ENCODE measurements at regions not wholly inside any gene's neighbourhood (a gene's known extent, or its start where the extent isn't known, plus 50 kb on each side); places are given as distances from the start of the nearest gene placed in this dataset.

DNA sequence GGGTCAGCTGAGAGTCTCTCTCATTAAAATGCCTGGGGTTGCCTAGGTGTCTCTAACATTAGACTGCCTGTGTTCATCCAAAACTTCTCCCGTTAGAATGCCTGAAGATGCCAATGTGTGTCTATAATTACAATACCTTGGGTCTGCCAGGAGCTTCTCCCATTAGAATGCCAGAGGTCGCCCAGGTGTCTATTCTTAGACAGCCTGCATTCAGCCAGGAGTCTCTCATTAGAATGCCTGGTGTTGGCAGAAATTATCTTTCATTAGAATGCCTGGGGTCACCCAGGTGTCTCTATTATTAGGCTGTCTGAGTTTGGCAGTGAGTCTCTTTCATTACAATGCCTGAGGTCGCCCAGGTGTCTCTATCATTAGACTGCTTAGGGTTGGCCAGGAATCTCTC is 1560.2 kb downstream of the UQCRFS1 start:
- dilution Hi-C loops (cut with MboI; ENCODE audit: extremely low pct_ligation_motif_present, low sequenced_read_pairs) (no loop called here), intact Hi-C loops (cut with micrococcal nuclease) (no loop called here)
- Histone ChIP-seq H3K36me3 (ENCODE audit: control insufficient read depth in 2 of 2, extremely low read depth in 1 of 2, insufficient read depth in 2 of 2, low read length in 2 of 2) (no peaks in the 10 kb centered on the region), H3K27ac (ENCODE audit: insufficient read depth, low read depth, low read length) (no peak overlapping the region), H2AFZ (ENCODE audit: low read depth, low read length) (no peak overlapping the region), H3K9me3 (replicated peaks; ENCODE audit: control insufficient read depth, insufficient read depth, low read length) (no peaks in the 10 kb centered on the region), H3K4me3 (replicated peaks in 1 of 3; ENCODE audit: insufficient read depth in 1 of 3, low read depth in 1 of 3, low read length in 3 of 3) (no peak overlapping the region), H3K9me1 (replicated peaks; ENCODE audit: control insufficient read depth, extremely low read depth, insufficient read depth, low read length) (no peaks in the 10 kb centered on the region), H3K4me2 (ENCODE audit: insufficient read depth, low read length) (no peak overlapping the region), H3K9ac (replicated peaks; ENCODE audit: extremely low read depth, insufficient read depth, low read length) (no peak overlapping the region), H3K79me2 (ENCODE audit: control insufficient read depth, insufficient read depth, low read length) (no peaks in the 10 kb centered on the region), H4K20me1 (replicated peaks; ENCODE audit: control insufficient read depth, extremely low read depth, insufficient read depth, low read length) (no peaks in the 10 kb centered on the region), H3K4me1 (ENCODE audit: control insufficient read depth, extremely low read depth, insufficient read depth, low read length) (no peaks in the 10 kb centered on the region), H3K27me3 (ENCODE audit: control insufficient read depth in 2 of 2, insufficient read depth in 2 of 2, low read length in 2 of 2) (no peaks in the 10 kb centered on the region)
- FAIRE-seq (no peak), DNase-seq (ENCODE audit: low read depth, low spot score) (no peak)
- ChIA-PET CTCF (no interaction called here), POLR2A (no interaction called here)
- TF ChIP-seq EZH2 (IDR thresholded peaks at IDR 0.05; ENCODE audit: borderline replicate concordance, low read depth, low read length, severe bottlenecking) = no peak
- TF ChIP-seq POLR2AphosphoS5 (IDR thresholded peaks at IDR 0.05; ENCODE audit: insufficient read depth, low read depth, low read length) = no peak
- TF ChIP-seq GATA2 (IDR thresholded peaks at IDR 0.05; ENCODE audit: insufficient read depth, insufficient read length, low read depth, low read length) = no peak
- TF ChIP-seq MYC (IDR thresholded peaks at IDR 0.05; ENCODE audit: low read depth, low read length) = no peak
- TF ChIP-seq JUN (IDR thresholded peaks at IDR 0.05; ENCODE audit: borderline replicate concordance, insufficient read depth, insufficient read length, low read depth) = no peak
- TF ChIP-seq, protein P1, sequence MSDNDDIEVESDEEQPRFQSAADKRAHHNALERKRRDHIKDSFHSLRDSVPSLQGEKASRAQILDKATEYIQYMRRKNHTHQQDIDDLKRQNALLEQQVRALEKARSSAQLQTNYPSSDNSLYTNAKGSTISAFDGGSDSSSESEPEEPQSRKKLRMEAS (IDR thresholded peaks at IDR 0.05; ENCODE audit: insufficient read depth, insufficient read length) = no peak
- no peak for TF ChIP-seq POLR2A (IDR thresholded peaks at IDR 0.05; ENCODE audit: low read depth, low read length)
- no TSS peak for BruUV-seq (replicated peaks)

DNA sequence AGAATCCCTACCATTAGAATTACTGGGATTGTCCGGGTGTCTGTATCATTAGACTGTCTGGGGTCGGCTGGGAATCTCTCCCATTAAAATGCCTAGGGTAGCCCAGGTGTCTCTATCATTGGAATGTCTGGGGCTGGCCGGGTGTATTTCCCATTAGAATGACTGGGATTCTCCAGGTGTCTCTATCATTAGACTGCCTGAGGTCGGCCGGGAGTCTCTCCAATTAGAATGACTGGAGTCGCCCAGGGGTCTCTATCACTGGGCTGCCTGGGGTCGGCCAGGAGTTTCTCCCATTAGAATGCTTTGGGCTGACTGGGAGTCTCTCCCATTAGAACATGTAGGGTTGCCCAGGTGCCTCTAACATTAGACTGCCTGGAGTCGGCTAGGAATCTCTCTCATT is 1560.7 kb downstream of the UQCRFS1 start:
- H3K9me3 ChIP-seq (replicated peaks; ENCODE audit: control insufficient read depth, insufficient read depth, low read length) = no peaks in the 10 kb centered on the region
- no peaks in the 10 kb centered on the region for H3K4me1 ChIP-seq (ENCODE audit: control insufficient read depth, extremely low read depth, insufficient read depth, low read length)
- BruUV-seq (replicated peaks) = no TSS peak
- dilution Hi-C loops (cut with MboI; ENCODE audit: extremely low pct_ligation_motif_present, low sequenced_read_pairs) = no loop called here
- no peak for FAIRE-seq
- H4K20me1 ChIP-seq (replicated peaks; ENCODE audit: control insufficient read depth, extremely low read depth, insufficient read depth, low read length) = no peaks in the 10 kb centered on the region
- H3K4me2 ChIP-seq (ENCODE audit: insufficient read depth, low read length) = no peak overlapping the region
- TF ChIP-seq JUN (IDR thresholded peaks at IDR 0.05; ENCODE audit: borderline replicate concordance, insufficient read depth, insufficient read length, low read depth) = no peak
- TF ChIP-seq POLR2AphosphoS5 (IDR thresholded peaks at IDR 0.05; ENCODE audit: insufficient read depth, low read depth, low read length) = no peak
- TF ChIP-seq FOS (IDR thresholded peaks at IDR 0.05; ENCODE audit: borderline replicate concordance, insufficient read depth, low read length) = no peak
- TF ChIP-seq EZH2 (IDR thresholded peaks at IDR 0.05; ENCODE audit: borderline replicate concordance, low read depth, low read length, severe bottlenecking) = no peak
- TF ChIP-seq POLR2A (IDR thresholded peaks at IDR 0.05; ENCODE audit: low read depth, low read length) = no peak
- TF ChIP-seq, protein P2, sequence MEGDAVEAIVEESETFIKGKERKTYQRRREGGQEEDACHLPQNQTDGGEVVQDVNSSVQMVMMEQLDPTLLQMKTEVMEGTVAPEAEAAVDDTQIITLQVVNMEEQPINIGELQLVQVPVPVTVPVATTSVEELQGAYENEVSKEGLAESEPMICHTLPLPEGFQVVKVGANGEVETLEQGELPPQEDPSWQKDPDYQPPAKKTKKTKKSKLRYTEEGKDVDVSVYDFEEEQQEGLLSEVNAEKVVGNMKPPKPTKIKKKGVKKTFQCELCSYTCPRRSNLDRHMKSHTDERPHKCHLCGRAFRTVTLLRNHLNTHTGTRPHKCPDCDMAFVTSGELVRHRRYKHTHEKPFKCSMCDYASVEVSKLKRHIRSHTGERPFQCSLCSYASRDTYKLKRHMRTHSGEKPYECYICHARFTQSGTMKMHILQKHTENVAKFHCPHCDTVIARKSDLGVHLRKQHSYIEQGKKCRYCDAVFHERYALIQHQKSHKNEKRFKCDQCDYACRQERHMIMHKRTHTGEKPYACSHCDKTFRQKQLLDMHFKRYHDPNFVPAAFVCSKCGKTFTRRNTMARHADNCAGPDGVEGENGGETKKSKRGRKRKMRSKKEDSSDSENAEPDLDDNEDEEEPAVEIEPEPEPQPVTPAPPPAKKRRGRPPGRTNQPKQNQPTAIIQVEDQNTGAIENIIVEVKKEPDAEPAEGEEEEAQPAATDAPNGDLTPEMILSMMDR (IDR thresholded peaks at IDR 0.05; ENCODE audit: extremely low read depth in 1 of 2, insufficient read depth in 1 of 2, low read depth in 1 of 2, low read length in 2 of 2) = no peak
- no peak for TF ChIP-seq MYC (IDR thresholded peaks at IDR 0.05; ENCODE audit: low read depth, low read length)
- TF ChIP-seq, protein P1 (IDR thresholded peaks at IDR 0.05; ENCODE audit: insufficient read depth, insufficient read length) = no peak
- TF ChIP-seq GATA2 (IDR thresholded peaks at IDR 0.05; ENCODE audit: insufficient read depth, insufficient read length, low read depth, low read length) = no peak
- no peaks in the 10 kb centered on the region for H3K27me3 ChIP-seq (ENCODE audit: control insufficient read depth in 2 of 2, insufficient read depth in 2 of 2, low read length in 2 of 2)
- DNase-seq (ENCODE audit: low read depth, low spot score) = no peak
- CTCF ChIA-PET = no interaction called here
- no peaks in the 10 kb centered on the region for H3K36me3 ChIP-seq (ENCODE audit: control insufficient read depth in 2 of 2, extremely low read depth in 1 of 2, insufficient read depth in 2 of 2, low read length in 2 of 2)
- H3K79me2 ChIP-seq (ENCODE audit: control insufficient read depth, insufficient read depth, low read length) = no peaks in the 10 kb centered on the region
- H3K27ac ChIP-seq (ENCODE audit: insufficient read depth, low read depth, low read length) = no peak overlapping the region
- no peak overlapping the region for H2AFZ ChIP-seq (ENCODE audit: low read depth, low read length)
- H3K4me3 ChIP-seq (replicated peaks in 1 of 3; ENCODE audit: insufficient read depth in 1 of 3, low read depth in 1 of 3, low read length in 3 of 3) = no peak overlapping the region
- H3K9me1 ChIP-seq (replicated peaks; ENCODE audit: control insufficient read depth, extremely low read depth, insufficient read depth, low read length) = no peaks in the 10 kb centered on the region
- intact Hi-C loops (cut with micrococcal nuclease) = no loop called here
- no peak overlapping the region for H3K9ac ChIP-seq (replicated peaks; ENCODE audit: extremely low read depth, insufficient read depth, low read length)
- POLR2A ChIA-PET = no interaction called here

Data from endothelial cell of umbilical vein (primary cell).